Endothelial cell (in vitro differentiated cells): ENCODE measurements at regions not wholly inside any gene's neighbourhood (a gene's known extent, or its start where the extent isn't known, plus 50 kb on each side); places are given as distances from the start of the nearest gene placed in this dataset.

Source experiments
- DNase-seq: peaks from one replicate; pipeline ENCODE4 v3.0.0; 2021; ENCODE audit warnings: low spot score
- H3K27ac Mint-ChIP-seq: one replicate; pipeline ENCODE4 v1.8.0; 2021; ENCODE audit warnings: mixed read lengths, inconsistent platforms; ENCODE audit not compliant: unreplicated experiment
- H3K27me3 Mint-ChIP-seq: one replicate; pipeline ENCODE4 v1.8.0; 2021; ENCODE audit warnings: mild to moderate bottlenecking, moderate library complexity, mixed read lengths, inconsistent platforms; ENCODE audit not compliant: unreplicated experiment
- H3K36me3 Mint-ChIP-seq: one replicate; pipeline ENCODE4 v1.8.0; 2021; ENCODE audit warnings: mild to moderate bottlenecking, low read depth, mixed read lengths, inconsistent platforms; ENCODE audit not compliant: unreplicated experiment
- H3K4me1 Mint-ChIP-seq: one replicate; pipeline ENCODE4 v1.8.0; 2021; ENCODE audit warnings: mild to moderate bottlenecking, mixed read lengths, inconsistent platforms; ENCODE audit not compliant: unreplicated experiment
- H3K4me3 Mint-ChIP-seq: one replicate; pipeline ENCODE4 v1.8.0; 2021; ENCODE audit warnings: mild to moderate bottlenecking, mixed read lengths, inconsistent platforms; ENCODE audit not compliant: unreplicated experiment
- H3K9me3 Mint-ChIP-seq: one replicate; pipeline ENCODE4 v1.8.0; 2021; ENCODE audit warnings: mixed read lengths, inconsistent platforms; ENCODE audit not compliant: unreplicated experiment
- TF ChIP-seq, protein P1 (sequence below): fragments of 200-600 bp; sonication (generic); IDR thresholded peaks from one replicate; pipeline ENCODE4 v1.5.0; 2021; ENCODE audit warnings: antibody characterized with exemption; ENCODE audit not compliant: unreplicated experiment

DNA sequence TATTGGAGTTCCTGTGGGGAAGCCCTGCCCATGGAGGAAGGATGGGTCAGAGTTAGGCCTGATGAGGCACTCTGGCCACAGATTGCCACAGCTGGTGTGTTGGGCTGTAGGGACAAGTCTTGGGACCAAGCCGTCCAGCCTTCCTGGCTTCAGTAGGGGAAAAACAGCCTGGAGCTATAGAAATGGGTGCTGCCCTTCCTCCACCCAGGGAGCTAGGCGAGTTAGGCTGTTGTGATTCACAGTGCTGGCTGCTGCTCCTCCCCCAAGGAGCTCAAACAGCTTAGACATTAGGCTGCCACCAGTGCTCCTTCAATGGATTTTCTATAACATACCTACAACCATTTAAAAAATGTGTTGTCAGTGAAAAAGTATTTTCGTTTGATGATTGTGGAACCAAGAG is 274.3 kb downstream of the RPL10L start:
- peaks cover 1% of the 10 kb centered on the region for H3K27me3 Mint-ChIP-seq
- H3K27ac Mint-ChIP-seq, result no peak overlapping the region
- H3K4me3 Mint-ChIP-seq, result no peak overlapping the region
- TF ChIP-seq, protein P1, sequence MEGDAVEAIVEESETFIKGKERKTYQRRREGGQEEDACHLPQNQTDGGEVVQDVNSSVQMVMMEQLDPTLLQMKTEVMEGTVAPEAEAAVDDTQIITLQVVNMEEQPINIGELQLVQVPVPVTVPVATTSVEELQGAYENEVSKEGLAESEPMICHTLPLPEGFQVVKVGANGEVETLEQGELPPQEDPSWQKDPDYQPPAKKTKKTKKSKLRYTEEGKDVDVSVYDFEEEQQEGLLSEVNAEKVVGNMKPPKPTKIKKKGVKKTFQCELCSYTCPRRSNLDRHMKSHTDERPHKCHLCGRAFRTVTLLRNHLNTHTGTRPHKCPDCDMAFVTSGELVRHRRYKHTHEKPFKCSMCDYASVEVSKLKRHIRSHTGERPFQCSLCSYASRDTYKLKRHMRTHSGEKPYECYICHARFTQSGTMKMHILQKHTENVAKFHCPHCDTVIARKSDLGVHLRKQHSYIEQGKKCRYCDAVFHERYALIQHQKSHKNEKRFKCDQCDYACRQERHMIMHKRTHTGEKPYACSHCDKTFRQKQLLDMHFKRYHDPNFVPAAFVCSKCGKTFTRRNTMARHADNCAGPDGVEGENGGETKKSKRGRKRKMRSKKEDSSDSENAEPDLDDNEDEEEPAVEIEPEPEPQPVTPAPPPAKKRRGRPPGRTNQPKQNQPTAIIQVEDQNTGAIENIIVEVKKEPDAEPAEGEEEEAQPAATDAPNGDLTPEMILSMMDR, result no peak
- H3K9me3 Mint-ChIP-seq, result no peaks in the 10 kb centered on the region
- DNase-seq, result no peak
- no peaks in the 10 kb centered on the region for H3K36me3 Mint-ChIP-seq
- H3K4me1 Mint-ChIP-seq, result no peaks in the 10 kb centered on the region

DNA sequence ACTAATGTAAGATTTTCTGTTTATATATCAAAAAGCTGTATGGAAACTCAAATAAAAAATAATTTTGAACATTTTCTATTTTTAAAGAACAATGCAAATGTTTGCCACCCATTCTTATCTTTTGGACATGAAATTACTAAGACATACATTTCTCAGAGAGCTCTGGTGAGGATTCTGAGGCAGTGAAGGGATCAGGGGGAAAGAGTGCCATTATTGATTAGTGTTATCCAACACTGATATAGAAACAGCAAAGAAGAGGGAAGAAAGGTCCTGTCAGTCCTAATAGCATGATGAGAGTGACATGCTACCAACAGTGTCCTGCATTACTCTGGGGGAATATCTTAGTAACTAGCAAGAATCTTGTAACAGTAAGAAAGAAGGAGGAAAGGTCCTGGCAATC is 282.2 kb downstream of the RPL10L start:
- Mint-ChIP-seq H3K4me1 (no peaks in the 10 kb centered on the region), H3K36me3 (no peaks in the 10 kb centered on the region), H3K27me3 (peaks cover 3% of the 10 kb centered on the region), H3K4me3 (no peak overlapping the region), H3K9me3 (no peaks in the 10 kb centered on the region), H3K27ac (no peak overlapping the region)
- no peak for DNase-seq
- TF ChIP-seq, protein P1, result no peak

DNA sequence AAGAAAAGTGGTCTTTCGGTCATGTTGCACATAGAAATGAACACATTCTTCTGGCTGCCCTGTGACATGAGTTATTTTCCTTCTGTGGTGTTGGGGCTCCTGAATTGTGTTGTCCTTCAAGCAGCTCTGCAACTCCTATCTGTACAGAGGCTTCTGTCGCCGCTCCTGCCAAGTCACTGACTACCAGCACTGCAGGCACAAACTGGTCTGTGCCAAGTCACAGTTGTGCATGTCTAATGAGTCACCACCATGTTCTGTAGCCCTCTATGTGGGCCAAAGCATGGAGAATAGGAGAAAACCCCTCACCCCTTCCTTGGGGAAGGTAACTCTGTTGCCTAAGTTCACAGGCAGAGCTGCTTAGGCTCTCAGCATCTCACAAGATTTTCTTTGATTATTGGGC is 283.3 kb downstream of the RPL10L start:
- TF ChIP-seq, protein P1, result no peak

DNA sequence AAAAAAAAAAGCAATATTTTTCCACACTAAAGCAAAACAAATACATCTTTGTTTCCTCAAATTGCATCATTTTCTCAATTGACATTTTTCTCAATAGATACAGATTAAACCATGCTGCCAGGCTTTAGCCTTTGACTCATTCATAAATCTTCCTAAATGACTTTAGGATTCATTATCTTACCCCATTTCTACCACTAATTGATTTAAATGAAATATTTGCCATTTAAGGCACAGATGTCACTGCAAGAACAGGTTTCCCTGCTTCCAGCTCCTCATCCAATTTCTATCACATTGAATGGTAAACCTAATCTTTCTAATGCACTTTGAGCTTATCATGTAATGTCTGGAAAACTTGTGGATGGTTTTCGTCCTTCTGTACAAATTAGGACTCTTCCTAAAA is 298.7 kb downstream of the RPL10L start:
- Mint-ChIP-seq H3K9me3 (no peaks in the 10 kb centered on the region), H3K36me3 (no peaks in the 10 kb centered on the region), H3K4me3 (no peak overlapping the region), H3K4me1 (no peaks in the 10 kb centered on the region), H3K27me3 (no peaks in the 10 kb centered on the region), H3K27ac (no peak overlapping the region)
- no peak for DNase-seq
- TF ChIP-seq, protein P1, result no peak

More for the DNA sequence above, 283.3 kb downstream of the RPL10L start:
- Mint-ChIP-seq H3K27ac (no peak overlapping the region), H3K9me3 (no peaks in the 10 kb centered on the region), H3K4me1 (no peaks in the 10 kb centered on the region), H3K27me3 (peaks cover 5% of the 10 kb centered on the region), H3K4me3 (no peak overlapping the region), H3K36me3 (no peaks in the 10 kb centered on the region)
- DNase-seq, result no peak

DNA sequence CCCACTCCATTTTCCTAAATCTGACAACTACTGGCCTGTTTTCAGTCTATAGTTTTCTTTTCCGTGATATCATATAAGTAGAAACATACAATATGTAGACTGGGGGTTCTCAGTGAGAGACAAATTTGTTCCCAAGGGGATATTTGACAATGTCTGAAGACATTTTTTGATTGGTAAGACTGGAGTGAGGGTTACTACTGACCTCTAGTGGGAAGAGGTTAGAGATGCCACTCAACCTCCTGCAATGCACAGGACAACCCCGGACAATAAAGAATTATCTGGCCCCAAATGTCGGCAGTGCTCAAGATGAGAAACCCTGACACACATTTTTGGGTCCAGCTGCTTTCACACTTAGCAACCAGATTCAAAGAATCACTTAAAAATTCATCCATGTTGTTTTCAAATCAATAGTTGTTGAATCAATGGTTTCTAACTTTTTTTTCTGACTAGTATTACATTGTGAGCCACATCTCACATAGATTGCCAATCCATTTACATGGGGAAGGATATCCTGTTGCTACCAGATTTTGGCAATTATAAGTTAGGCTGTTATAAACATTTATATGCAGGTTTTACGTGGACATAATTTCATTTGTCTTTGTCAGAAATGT is 307.1 kb downstream of the RPL10L start:
- TF ChIP-seq, protein P1, result peak; percentile 56
- DNase-seq, result peak; percentile 31
- H3K4me3 Mint-ChIP-seq, result no peak overlapping the region
- no peaks in the 10 kb centered on the region for H3K4me1 Mint-ChIP-seq
- H3K36me3 Mint-ChIP-seq, result no peaks in the 10 kb centered on the region
- no peaks in the 10 kb centered on the region for H3K27me3 Mint-ChIP-seq
- no peaks in the 10 kb centered on the region for H3K9me3 Mint-ChIP-seq
- H3K27ac Mint-ChIP-seq, result no peak overlapping the region
